HG03280 (cell line): ENCODE measurements at regions not wholly inside any gene's neighbourhood (a gene's known extent, or its start where the extent isn't known, plus 50 kb on each side); places are given as distances from the start of the nearest gene placed in this dataset.
"Not testable (repeated sequence)": the region's sequence is repeated elsewhere in the genome, so short reads cannot be mapped to it uniquely, and the experiment has no call there.

Experiments
- ATAC-seq: cut with Tn5 transposase; IDR thresholded peaks from one replicate; pipeline ENCODE4 v1.9.1; 2021; ENCODE audit warnings: mild to moderate bottlenecking, moderate library complexity; ENCODE audit not compliant: unreplicated experiment

- no peak for ATAC-seq
Observed at GRCh38 chr12:97711392-97711791, 248.8 kb downstream of the RMST start.

GRCh38 chr12:97713270-97713669 is 250.7 kb downstream of the RMST start:
- ATAC-seq, result no peak

DNA sequence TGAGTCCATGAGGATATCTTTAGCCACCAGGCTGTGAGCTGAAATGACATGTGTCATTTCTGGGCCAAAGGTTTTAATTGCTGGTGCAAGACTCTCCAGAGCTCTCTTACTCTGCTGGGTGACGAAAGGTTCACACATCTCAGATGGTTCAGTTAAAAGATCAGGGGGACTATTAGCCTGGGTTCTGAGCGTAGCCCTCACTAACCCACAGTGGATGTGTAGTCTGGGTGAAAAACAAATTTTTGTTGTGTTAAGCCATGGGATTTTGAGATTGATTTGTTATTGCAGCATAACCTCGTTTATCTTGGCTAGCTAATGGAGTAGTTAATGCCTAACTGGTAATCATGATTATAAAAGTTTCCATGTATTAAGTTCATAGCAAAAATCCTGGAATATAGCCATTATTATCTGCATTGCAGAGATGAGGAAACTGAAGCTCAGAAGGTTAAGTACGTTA is 251.5 kb downstream of the RMST start:
- ATAC-seq, result no peak

DNA sequence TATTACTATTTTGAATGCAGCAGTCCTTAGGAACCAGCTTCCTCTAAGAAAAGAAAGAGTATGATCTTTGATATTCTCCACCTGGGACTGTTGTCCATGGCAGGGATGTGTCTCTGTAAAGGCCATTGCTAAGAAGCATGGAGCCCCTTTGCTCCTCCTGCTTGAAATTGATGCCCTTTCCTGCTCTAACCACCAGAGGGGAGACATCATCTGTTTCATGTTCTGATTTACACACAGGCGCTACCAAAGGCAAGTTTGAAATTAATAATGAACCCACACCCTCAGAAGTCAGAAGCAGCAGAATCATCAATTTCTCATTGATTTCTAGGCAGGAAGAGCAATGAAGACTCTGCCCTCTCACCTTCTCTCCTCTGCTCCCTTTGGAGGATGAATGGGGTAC is 253.8 kb downstream of the RMST start:
- ATAC-seq, result no peak

DNA sequence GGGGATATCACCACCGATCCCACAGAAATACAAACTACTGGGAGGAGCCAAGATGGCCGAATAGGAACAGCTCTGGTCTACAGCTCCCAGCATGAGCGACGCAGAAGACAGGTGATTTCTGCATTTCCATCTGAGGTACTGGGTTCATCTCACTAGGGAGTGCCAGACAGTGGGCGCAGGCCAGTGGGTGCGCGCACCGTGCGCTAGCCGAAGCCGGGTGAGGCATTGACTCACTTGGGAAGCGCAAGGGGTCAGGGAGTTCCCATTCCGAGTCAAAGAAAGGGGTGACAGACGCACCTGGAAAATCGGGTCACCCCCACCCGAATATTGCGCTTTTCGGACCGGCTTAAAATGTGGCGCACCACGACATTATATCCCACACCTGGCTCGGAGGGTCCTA is 261.2 kb downstream of the RMST start:
- not testable (repeated sequence) for ATAC-seq

DNA sequence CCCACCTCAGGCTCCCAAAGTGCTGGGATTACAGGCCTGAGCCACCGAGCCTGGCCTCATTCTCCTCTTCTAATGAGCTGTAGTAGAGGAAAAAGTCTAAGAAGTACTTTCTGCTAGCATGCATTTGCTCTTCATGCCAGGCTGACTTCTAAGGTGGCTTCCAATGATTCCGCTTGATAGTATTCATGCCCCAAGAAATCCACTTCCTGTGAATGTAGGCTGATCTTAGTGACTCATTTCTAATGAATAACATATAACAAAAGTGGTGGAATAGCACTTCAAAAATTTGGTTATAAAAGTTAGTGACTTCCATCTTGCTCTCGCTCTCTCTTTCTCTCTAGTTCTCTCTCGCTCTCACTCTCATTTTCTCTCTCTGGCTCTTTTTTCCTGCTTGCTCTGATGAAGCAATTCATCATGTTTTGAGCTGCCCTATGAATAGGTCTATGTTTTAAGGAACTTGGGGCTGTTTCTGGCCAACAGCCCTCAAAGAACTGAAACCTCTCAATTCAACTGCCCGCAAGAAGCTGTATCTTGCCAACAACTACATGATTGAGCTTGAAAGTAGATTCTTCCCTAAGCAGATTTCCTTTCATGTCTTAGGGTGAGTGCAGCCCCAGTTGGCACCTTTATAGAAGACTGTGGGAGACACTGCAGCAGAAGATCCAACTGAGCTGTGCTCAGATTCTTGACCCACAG is 282.9 kb downstream of the RMST start:
- no peak for ATAC-seq

GRCh38 chr12:97748298-97748697 is 285.7 kb downstream of the RMST start:
- no peak for ATAC-seq

GRCh38 chr12:97751704-97752103 is 289.1 kb downstream of the RMST start:
- ATAC-seq, result no peak

DNA sequence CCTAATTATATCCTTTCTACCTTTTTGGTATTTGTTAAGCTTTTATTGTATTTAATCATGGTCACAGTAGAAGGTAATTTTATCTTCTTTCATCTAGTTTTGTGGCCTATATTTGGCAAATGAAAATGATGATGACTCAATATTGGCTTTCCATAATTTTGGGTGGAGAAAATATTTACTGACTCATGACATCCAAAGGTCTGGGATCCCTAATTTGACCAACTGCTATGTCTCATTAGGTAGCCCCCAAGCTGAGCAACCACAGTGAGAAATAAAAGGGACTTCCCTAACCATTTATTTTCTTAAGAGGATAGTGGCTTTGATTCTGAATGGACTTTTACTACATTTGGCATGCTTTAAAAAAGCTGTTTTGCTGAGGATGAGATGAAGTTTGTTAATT is 289.5 kb downstream of the RMST start:
- no peak for ATAC-seq

DNA sequence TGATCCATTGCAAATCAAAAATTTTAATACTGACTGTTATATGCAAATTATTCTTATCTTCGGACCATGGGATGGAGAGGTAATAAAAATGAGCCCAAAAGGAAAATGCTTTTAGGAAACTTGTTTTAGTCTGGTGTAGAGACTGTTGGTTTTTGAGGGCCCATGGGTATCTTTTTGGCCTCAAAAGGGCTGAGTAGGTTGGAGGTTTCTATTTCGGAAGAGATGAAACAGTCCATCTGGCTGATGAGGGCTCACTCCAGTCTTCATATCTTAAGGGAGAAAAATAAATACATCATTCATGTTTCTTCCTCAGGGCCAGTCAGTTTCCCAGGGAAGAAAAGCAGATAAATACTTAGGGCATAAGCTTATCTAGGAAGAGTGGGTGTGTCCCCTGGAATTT is 290.7 kb downstream of the RMST start:
- no peak for ATAC-seq

GRCh38 chr12:97754306-97754705 is 291.7 kb downstream of the RMST start:
- peak; percentile 59 for ATAC-seq

GRCh38 chr12:97756066-97756666 is 293.6 kb downstream of the RMST start:
- no peak for ATAC-seq

DNA sequence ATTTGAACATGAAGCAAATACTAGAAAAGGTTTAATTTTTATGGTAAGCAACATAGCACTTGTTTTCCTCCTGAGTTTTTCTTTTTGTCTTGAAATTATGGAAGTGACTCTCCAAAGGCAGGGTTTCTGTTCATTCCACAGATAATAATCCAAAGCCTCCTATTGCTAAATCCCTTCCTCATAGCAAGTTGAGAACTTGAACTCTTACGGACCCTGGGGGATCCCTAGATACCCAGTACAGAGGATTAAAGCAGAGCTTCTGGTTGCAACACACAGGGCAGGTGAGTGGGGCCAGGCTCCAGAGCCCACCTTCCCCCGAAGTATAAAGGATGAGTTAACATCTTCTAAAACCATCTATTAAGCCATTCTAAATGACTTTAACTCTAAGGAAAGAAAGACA is 294.1 kb downstream of the RMST start:
- no peak for ATAC-seq

GRCh38 chr12:97757481-97758193 is 295.0 kb downstream of the RMST start:
- ATAC-seq, result no peak

GRCh38 chr12:97758194-97758501 is 295.5 kb downstream of the RMST start:
- no peak for ATAC-seq

DNA sequence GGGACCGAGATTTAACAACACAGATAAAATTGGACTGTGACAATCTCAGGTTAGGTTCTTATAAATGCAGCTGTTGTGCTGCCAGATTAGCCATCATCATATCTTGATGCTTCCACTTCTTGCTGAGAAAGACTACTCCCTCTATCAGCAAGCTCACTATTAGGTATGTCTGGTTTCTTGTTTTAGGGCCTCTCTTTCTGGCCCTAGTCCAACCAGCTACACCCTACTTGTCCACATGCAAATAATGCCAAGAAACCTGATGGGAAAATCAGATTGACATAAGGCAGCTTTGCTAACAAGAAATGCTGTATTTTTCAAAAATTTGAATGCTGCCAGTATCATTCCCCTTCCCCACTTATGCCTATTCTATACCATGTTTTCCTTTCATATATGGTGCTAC is 296.0 kb downstream of the RMST start:
- ATAC-seq, result no peak

DNA sequence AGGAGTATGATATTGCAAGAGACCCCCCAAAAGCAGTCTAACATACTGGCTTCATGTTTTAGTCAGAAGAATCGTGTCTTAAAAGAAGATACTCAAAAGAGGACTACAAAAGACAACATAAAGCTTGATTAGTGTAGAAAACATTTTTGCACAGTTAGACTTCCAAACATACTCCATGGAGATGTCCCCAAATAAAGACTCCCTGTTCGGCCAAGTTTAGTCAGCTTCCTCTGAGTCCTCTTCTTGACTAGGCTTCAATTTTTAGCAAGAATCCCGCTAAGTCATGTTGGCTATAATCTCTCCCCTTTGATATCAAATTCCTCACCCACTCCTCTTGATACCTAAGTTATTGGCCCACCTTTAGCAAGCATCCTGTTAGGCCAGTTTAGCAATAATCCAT is 298.0 kb downstream of the RMST start:
- ATAC-seq, result no peak

GRCh38 chr12:97763113-97763512 is 300.5 kb downstream of the RMST start:
- no peak for ATAC-seq

- no peak for ATAC-seq
Observed at GRCh38 chr12:97764700-97765099, 302.1 kb downstream of the RMST start.

DNA sequence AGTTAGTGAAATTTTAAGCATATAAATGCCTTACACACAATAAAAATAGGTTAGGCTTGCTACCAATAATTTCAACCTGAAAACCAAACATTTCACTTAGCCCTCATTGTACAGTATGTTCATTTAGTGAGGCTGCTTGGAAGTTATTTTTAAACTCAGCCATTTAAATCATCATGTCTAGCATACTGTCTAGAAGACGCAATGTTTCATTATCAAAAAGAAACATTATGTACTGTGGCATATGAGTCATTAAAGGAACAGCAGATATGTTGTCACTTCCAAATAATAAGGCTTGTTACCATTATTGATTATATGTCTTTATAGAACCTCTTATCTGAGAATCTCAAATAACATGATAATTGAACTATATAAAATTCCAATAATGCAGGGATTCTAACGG is 304.7 kb downstream of the RMST start:
- ATAC-seq, result no peak

DNA sequence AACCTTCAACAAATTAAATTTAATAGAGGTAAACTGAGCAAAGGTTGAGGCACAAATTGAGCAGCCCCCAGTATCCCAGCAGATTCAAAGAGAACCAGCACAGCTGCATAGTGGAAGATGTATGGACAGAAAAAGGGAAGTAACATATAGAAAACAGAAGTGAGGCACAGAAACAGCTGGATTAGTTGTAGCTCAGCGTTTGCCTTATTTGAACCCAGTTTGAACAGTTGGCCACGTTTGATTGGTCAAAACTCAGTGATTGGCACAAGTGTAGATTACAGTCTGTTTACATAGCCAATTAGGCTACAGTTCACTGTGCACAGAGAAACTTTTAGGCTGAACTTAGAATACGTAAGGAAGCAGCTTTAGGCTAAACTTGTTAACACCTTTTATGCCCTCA is 315.5 kb downstream of the RMST start:
- ATAC-seq, result no peak

DNA sequence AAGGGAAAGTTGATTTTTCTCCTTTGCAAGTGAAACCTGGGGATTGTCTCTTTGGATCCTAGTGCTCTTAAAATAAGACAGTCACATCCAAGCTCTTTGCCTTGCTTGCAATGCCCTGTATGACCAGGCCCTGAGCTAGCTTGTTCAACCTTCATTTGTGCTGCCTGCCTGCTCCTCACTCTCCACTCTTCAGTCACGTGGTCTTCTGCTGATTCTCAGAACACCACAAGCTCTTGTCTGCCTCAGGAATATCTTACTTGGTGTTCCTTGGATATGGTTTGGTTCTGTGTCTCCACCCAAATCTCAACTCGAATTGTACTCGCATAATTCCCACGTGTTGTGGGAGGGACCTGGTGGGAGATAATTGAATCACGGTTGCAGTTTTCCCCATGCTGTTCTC is 318.7 kb downstream of the RMST start:
- ATAC-seq, result no peak
